GM19467 (cell line): ENCODE measurements at regions not wholly inside any gene's neighbourhood (a gene's known extent, or its start where the extent isn't known, plus 50 kb on each side); places are given as distances from the start of the nearest gene placed in this dataset.
"Not testable (repeated sequence)": the region's sequence is repeated elsewhere in the genome, so short reads cannot be mapped to it uniquely, and the experiment has no call there.

Source experiments
- ATAC-seq: cut with Tn5 transposase; IDR thresholded peaks from one replicate; pipeline ENCODE4 v1.9.1; 2021; ENCODE audit warnings: mild to moderate bottlenecking, moderate library complexity; ENCODE audit not compliant: unreplicated experiment

DNA sequence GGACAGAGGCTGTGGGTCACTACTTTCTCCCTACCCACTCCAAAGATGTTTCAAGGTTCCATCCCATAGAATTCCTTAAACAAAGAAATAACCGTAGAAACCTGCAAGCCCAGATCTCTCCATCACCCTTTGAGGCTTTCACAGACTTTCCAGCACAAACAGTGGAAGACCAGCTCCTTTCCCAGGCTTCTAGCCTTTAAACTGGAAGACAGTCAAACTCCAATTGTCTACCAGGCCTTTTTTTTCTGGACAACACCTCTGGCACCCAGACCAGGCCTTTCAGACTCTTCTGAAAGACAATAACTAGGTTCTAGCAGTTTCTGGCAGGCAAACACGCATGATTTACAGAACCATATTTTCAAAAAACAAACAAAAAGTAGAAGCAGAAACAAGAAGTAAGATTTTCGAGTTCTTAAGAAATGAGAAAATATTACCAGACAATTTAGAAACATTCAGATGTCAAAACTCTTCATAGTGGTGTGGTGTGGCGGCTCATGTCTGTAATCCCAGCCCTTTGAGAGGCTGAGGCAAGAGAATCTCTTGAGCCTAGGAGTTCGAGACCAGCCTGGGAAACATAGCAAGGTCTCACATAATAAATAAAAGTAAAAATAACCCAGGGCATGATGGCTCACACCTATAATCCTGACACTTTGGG lies 73.0 kb upstream of the EPCAM start:
- ATAC-seq, result no peak

DNA sequence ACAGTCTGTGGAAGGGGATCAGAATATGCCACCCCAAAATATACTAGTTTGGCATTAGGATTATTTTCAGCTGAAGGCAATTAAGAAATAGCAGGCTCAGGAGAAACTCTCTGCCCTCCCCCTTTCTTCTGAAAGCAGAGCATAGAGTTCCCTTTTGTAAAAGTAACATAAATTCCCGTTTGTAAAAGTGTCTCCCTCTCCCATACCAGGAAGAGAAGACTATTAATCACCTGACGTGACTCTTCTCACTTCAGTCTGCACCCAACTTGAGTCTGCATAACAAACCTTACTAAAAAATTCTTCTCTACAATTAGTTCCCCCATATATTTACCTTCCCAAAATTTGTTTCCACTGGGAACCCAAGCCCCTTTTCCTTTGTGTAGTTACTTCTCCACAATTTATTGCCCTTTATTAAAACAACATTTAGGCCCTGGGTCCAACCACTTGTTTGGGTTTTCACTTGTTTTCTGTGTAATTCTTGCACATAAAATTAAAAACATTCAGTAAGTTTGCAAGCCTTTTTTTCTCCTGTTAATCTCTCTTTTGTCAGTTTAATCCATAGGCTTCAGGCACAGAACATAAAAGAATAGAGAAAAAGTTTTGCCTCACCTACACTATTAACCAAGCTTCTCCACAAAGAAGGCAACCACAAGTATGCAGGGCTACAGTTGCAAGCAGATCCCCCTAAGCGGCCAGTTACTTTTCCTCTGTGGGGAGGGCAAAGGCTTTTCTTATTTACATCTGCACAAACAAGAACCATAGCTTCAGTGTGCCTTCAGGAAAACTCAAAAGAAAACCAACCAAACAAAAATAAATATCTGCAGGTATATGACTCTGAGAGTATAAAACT lies 73.8 kb upstream of the EPCAM start:
- ATAC-seq, result no peak

- no peak for ATAC-seq
Observed at GRCh38 chr2:47293976-47294375, 75.1 kb upstream of the EPCAM start.

DNA sequence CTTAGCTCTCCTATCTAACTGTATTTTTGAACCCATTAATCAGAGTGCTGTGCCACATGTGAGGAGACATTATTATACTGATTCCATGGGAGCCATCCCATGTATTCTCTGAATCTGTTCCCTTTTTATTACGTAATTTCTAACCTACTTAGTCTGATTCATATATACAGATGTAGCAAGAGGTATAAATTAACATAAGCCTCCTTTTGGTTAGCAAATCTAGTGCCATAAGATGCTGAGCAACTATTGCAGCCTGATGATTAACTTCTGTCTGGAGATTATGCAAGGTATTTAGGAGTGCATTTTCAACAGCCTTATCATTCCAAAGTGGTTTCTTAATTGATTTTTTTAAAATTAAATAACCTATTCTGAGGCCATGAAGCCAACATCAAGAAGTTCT lies 80.2 kb upstream of the EPCAM start:
- no peak for ATAC-seq

- ATAC-seq, result no peak
Observed at GRCh38 chr2:47283659-47284058, 85.5 kb upstream of the EPCAM start.

- no peak for ATAC-seq
Observed at GRCh38 chr2:47282621-47283272, 86.4 kb upstream of the EPCAM start.

GRCh38 chr2:47279525-47279924 lies 89.6 kb upstream of the EPCAM start:
- not testable (repeated sequence) for ATAC-seq

DNA sequence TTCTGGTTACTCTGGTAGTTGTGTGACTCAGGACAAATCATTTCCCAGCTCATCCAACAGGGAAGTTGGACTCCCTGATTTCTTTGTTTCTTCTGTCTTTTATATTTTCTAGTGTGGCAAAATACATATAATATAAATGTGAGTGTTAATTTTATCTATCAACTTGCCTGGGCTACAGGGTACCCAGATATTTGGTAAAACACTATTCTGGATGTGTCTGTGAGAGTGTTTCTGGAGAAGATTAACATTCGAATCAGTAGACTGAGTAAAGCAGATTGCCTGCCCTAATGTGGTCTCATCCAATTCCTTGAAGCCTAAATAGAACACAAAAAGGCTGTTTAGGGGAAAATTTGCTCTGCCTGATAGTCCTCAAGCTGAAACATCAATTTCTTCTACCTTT lies 91.1 kb upstream of the EPCAM start:
- no peak for ATAC-seq

DNA sequence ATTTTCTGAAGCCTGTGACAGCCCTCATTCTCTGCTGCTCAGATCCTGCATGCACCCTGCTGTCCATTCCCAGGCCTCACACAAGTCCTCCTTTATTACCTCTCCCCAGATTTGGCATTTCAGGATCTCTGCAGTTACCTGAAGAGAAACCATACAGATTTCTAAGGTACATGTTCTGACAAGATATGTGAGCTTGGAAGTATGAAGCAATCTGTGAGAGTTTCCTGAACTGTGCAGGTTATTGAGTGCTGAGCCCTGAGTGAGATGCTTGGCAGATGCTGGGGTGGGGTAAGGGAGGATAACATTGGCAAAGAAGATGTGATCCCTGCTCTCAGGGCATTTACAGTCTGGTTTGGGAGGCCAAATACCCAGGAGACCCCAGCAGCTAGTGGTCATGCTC lies 91.9 kb upstream of the EPCAM start:
- no peak for ATAC-seq

DNA sequence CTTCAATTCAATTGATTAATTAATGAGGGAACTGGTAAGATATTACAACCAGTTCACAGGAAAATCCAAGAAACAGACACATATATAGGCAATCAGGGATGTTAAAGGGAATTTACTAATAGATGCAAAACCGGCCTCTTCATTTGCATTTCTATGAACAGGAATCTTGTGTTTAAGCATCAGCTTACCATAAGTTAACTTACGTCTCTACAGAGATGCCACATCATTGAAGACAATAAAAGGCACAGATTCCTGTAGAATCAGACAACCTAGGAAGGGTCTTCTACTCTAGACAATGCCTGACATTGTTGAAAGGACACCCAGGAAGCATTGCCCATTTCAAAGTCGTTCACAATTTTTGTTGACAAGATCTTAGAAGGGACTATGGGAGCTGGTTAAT lies 93.0 kb upstream of the EPCAM start:
- ATAC-seq, result no peak

GRCh38 chr2:47274054-47274782 lies 94.9 kb upstream of the EPCAM start:
- no peak for ATAC-seq

DNA sequence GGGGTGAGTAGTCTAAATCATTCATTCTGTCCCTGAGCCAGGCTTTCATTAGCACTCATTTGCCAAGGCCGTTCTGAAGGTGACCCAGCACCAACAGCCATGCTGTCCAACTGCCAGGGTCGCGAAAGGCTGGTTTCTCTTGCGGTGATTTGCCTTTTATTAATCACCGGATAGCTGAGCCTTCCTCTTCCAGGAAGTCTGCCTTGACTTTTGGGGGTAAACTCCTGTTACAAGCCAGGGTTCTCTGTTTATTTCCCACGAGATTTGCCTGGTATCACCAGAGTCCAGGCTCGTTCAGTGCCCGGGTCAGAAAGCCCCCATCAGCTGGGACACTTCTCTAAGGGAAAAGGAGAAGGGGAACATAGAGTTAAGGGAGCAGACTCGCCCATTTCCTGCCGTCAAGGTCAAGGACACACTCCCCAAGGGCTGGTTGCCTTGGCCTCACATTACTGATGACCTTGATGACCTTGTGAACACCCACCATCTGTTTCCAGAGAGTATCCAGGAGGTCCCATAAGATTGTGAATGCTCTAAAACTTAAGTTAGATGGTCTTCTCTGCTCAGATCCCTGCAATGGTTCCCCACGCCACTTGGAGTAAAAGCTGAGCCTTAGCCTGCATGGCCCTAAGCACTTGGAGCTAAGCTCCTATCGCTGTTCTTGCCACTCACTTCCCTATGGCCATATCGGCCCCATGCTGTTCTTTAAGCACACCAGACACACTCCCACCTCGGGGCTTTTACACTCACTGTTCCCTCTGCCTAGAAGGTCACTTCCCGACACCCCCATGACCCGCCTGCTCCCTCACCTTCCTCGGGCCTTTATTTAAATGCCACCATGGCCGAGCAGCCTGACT lies 96.0 kb upstream of the EPCAM start:
- ATAC-seq, result no peak

GRCh38 chr2:47272031-47272864 lies 95.9 kb upstream of the CALM2 start:
- ATAC-seq, result no peak

DNA sequence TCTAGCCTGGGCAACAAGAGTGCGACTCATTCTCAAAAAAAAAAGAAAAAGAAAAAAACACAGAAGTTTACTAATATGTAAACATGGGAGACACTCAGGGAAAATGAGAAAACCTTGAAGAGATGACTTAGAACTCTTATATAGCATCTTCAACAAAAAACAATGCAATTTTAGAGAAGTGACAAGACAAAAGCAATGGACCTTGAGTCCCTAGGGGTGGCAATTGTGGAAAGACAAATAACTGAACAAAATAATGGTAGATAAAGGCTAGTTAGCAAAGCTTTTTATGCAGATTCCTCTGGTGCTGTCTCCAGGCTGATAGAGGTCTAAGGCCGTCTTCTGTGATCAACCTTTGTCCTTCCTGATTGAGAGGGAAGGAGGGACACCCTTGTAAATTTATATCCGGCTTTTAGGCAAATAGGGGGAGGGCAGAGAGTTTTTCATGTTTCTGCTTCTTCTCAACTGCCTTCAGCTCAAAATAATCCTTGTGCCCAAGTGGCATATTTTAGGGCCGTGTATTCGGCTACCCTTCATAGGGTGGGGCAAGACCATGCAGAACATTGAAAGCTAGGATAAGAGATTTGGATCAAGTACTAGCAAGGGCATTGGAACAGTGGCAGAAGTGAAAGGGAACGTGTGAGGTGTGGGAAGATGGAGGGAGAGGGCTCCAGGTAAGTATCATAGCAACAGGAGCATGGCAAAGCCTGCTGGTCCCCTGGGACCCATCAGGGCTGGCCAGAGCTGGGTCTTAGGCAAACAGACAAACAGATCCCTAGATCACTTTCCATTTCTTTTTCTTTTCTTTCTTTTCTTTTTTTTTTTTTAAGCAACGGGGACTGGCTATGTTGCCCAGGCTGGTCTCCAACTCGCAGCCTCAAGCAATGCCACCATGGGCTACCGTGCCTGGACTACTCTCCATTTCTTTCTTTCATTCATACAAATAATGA lies 95.0 kb upstream of the CALM2 start:
- no peak for ATAC-seq

DNA sequence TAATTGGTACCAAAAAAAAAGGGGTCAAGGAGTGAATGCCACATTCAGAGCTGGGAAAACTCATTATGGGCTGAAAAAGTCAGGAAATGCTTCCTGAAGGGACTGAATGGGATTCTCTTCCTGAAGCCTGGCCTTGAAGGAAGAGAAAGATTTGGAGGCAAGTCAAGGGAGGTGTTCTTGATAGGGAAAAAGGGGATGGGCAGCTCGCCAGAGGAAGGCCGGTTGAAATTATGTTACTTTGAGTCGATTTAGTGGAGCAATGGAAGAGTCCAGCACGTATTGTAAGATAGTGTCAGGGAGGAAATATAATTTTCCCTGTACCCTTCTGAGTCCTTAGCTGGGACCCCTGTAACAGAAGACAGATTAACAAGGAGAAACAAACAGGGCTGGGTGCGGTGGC lies 94.1 kb upstream of the CALM2 start:
- no peak for ATAC-seq

DNA sequence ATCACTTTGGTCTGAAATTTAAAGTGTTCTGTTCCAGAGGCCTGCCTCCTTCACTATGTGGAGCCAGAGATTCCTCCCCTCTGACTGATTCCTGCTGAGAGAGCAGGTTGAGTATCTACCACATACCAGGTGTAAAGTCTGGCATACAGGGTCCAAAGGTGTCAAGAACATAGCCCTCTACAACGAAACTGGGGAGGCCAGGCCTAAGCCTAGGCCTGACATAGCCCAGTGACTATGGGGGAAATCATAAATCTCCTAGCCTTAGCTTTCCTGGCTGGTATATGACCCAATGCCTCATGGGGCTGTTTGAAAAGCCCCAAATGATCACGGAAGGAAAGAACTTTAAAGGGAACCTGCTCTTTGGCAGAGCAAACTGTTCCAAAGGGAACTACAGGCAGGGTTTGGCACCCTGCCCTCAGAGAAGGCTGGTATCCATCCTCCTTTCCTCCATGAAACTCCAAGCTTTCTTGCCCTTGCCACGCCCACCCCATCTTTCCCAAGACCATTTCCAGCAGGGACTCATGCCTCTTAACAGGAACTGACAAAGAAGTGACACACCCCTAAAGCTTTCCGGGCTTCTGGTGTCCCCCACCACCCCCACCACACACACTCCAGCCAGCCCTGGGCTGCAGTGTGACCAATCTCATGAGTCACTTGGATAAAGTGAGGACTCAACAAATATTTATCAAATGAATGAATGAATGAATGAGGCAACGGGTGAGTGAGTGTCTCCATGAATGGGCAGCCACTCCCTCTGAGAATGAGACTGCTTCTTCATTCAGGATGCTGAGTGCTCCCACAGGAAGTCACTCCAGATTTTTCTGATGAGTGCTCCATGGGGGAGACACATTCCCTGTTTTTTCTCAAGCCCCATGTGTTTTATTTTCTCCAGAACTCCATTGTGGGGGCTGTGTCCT lies 93.3 kb upstream of the CALM2 start:
- no peak for ATAC-seq

GRCh38 chr2:47267711-47268086 lies 91.4 kb upstream of the CALM2 start:
- no peak for ATAC-seq
